ENCODE measurements at regions not wholly inside any gene's neighbourhood (a gene's known extent, or its start where the extent isn't known, plus 50 kb on each side); places are given as distances from the start of the nearest gene placed in this dataset.
A peak's percentile ranks its signal among the peaks of the same experiment; 100 is the strongest.

DNA sequence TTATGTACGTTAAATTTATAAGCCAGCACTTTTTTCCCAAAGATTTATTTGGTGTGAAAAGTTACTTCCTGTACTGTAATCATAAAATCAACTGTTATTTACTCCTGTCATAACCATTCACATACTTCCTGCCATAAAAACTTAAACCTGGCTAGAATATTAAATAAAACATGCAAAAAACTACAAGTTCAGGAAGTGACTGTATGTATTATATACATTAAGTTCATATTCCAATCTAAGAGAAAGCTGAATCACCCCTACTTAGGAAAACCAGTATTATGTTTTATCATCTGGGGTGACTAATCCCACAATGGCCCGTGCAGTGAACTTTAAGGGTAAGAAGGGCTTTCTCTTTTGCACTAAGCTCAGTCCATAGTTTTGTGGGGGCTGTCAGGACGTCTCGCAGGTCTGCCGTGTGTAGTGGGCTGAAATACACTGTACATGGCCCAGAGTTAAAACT, 183.7 kb upstream of the KLF14 start:
- Histone ChIP-seq H3K9me3 (no peaks in the 10 kb centered on the region), H3K36me3 (no peaks in the 10 kb centered on the region), H3K4me1 (peaks cover 0 to 93% (median 17%) of the 10 kb centered on the region in 4 donors), H3K27ac (peak overlapping the region; percentile 19 to 88 (median 82)), H3K27me3 (no peaks in the 10 kb centered on the region), H3K4me3 (peak overlapping the region in 1 of 4 donors; percentile 10)
- peak in 1 of 3 donors; percentile 57 for DNase-seq
- TF ChIP-seq, protein P1, sequence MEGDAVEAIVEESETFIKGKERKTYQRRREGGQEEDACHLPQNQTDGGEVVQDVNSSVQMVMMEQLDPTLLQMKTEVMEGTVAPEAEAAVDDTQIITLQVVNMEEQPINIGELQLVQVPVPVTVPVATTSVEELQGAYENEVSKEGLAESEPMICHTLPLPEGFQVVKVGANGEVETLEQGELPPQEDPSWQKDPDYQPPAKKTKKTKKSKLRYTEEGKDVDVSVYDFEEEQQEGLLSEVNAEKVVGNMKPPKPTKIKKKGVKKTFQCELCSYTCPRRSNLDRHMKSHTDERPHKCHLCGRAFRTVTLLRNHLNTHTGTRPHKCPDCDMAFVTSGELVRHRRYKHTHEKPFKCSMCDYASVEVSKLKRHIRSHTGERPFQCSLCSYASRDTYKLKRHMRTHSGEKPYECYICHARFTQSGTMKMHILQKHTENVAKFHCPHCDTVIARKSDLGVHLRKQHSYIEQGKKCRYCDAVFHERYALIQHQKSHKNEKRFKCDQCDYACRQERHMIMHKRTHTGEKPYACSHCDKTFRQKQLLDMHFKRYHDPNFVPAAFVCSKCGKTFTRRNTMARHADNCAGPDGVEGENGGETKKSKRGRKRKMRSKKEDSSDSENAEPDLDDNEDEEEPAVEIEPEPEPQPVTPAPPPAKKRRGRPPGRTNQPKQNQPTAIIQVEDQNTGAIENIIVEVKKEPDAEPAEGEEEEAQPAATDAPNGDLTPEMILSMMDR (IDR thresholded peaks at IDR 0.05): no peak
- no peak for TF ChIP-seq POLR2A (IDR thresholded peaks at IDR 0.05)

DNA sequence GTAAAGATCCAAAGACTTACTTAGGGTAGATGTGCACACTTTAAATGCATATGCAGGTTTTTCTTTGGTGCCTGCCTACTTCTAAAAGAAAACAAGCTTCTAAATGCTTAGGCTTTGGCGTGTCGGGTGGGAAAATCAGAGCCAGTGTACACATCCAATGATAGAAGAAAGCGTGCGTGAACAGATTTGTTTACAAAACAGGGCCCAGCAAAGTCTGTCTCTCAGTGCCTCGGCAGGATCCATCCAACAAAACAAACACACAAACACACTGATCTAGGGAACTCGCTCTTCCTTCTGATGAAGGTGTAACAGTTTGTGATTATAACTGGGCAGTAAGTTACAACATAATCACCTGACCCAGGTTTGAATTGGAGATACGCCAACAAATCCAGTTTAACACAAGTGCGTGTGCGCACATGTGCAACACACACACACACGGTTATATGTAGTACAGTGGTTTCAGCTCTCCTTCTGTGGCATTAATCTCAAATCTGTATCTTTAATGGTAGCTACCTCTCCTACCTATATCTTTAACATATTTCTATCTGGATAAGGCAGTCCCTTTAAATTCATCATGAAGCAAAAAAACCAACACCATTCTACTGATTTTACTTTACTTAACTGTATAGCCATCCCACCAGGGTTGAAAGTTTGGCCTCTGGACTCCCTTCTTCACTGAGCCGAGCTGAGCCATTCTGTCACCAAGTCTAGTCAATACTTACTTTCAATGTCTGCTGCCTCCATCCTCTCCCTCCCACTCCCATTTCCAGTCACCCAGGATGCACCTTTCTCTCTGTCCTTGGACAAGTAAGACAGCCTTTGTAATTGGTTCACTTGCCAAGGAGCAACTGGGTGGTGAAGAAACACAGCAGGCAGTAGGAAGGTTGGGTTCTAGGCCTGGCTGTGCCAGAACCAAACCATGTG, 184.4 kb upstream of the KLF14 start:
- DNase-seq: no peak
- no peaks in the 10 kb centered on the region for H3K9me3 ChIP-seq
- H3K36me3 ChIP-seq: no peaks in the 10 kb centered on the region
- H3K4me1 ChIP-seq: peaks cover 0 to 95% (median 18%) of the 10 kb centered on the region in 4 donors
- peak overlapping the region; percentile 19 to 88 (median 82) for H3K27ac ChIP-seq
- H3K4me3 ChIP-seq: peak overlapping the region in 1 of 4 donors; percentile 10
- TF ChIP-seq, protein P1 (IDR thresholded peaks at IDR 0.05): no peak
- peak in 1 of 2 donors; percentile 30 for TF ChIP-seq POLR2A (IDR thresholded peaks at IDR 0.05)
- H3K27me3 ChIP-seq: no peaks in the 10 kb centered on the region

DNA sequence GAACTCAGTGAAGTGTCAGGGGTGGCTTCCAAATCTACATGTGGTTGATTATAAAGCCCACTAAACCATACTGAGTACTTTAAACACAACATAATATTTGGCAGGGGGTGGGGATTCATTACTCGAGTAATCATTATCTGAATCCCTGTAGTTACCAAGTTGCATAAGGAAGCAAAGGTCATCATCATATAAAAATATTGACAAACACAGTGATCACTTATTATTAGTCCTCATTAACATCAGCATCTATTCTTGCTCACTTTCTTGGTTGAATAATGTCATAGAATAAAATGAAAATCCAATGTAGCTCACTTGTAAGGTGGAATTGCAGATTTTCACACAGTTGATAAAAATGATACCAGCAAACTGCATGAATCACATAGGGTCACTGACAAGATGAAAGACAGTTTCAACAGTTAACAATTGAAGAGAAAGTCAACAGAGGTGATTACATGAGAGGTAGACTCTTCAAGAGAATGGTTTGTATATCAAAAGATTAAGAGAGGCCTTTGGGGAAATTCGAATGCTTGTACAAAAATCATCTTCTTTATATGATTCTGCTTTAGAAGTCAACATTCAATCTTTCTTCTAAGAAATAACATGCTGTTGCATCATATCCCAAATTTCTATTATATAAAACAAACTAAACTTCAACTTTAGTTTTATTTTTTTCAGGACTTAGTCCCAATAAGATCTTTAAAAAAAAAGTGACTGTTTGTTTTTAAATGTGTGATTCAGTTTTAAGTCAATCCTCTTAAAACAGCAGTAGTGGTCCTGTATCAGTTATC, 185.5 kb upstream of the KLF14 start:
- peak overlapping the region in 2 of 4 donors; percentile 85 to 88 for H3K27ac ChIP-seq
- peaks cover 0 to 90% (median 15%) of the 10 kb centered on the region in 4 donors for H3K4me1 ChIP-seq
- DNase-seq: no peak
- no peaks in the 10 kb centered on the region for H3K36me3 ChIP-seq
- H3K4me3 ChIP-seq: no peak overlapping the region
- H3K27me3 ChIP-seq: no peaks in the 10 kb centered on the region
- H3K9me3 ChIP-seq: no peaks in the 10 kb centered on the region
- no peak for TF ChIP-seq POLR2A (IDR thresholded peaks at IDR 0.05)
- TF ChIP-seq, protein P1 (IDR thresholded peaks at IDR 0.05): no peak

DNA sequence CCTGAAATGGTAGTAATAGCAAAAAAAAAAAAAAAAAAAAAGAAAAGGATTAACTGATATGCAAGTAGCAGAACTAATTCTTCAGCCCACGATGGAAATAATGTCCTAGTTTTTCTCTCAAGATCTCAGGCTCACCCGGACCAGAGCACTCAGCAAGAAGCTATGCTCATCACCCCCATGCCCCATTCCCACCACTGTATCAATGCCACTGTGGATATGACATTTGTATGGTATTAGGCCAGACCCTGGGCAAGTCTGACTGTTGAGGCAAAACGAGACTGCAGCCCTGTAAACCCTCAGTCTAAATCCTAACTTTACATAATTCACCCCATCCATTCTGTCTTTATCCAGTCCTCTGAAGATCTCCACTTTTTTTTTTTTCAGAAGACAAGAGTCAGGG, 186.1 kb upstream of the KLF14 start:
- no peak for DNase-seq
- peaks cover 0 to 89% (median 14%) of the 10 kb centered on the region in 4 donors for H3K4me1 ChIP-seq
- no peaks in the 10 kb centered on the region for H3K27me3 ChIP-seq
- no peak overlapping the region for H3K4me3 ChIP-seq
- H3K27ac ChIP-seq: peak overlapping the region in 2 of 4 donors; percentile 79 to 82
- H3K36me3 ChIP-seq: no peaks in the 10 kb centered on the region
- TF ChIP-seq, protein P1 (IDR thresholded peaks at IDR 0.05): no peak
- no peak for TF ChIP-seq POLR2A (IDR thresholded peaks at IDR 0.05)
- H3K9me3 ChIP-seq: no peaks in the 10 kb centered on the region

DNA sequence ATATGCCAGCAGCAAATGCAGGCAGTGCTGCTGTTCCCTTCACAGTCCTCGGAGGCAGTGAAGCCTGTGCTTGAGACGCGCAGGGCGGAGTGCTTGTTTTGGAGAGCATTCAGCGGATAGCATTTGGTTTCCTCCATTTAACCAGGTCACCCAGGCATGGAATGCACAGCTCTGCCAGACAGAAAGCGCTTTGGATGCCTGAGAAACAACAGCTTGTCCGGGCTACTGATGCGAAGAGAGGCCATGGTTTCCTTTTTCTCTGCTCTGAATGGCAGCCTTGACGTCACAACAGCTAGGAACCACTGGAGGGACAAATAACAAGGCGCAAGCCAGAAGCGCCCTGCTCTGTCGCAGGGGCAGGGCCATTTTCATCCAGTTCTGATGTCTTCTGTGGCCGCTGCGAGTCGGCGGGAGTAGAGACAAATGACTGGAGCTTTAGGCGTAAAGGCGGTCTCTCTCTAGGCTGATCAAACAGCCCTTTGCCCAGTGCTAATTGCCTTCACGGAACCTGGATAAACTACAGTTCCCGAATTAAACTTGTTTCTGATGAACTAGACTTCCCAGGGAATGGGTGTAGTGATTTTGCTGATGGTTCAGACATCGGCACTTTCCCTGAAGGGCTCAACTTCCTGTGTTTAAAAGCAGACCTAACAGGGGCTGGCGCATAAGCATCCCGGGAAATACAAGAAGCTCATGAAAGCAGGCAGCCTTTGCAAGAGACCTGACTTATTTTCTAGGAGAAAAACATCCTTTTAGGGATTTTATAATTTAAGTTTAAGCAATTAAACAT, 187.6 kb upstream of the KLF14 start:
- TF ChIP-seq, protein P1 (IDR thresholded peaks at IDR 0.05): no peak
- TF ChIP-seq POLR2A (IDR thresholded peaks at IDR 0.05): peak in 1 of 2 donors; percentile 40
- Histone ChIP-seq H3K4me1 (peaks cover 0 to 82% (median 11%) of the 10 kb centered on the region in 4 donors), H3K27ac (peak overlapping the region; percentile 38 to 82 (median 70)), H3K4me3 (peak overlapping the region in 2 of 4 donors; percentile 20 to 35), H3K9me3 (no peaks in the 10 kb centered on the region), H3K27me3 (no peaks in the 10 kb centered on the region), H3K36me3 (no peaks in the 10 kb centered on the region)
- DNase-seq: peak; percentile 15 to 69 (median 65)

Data from Peyer's patch (tissue), 4 donors.